Central memory CD8-positive, alpha-beta T cell (primary cell): ENCODE measurements at regions not wholly inside any gene's neighbourhood (a gene's known extent, or its start where the extent isn't known, plus 50 kb on each side); places are given as distances from the start of the nearest gene placed in this dataset.
"Not testable (repeated sequence)": the region's sequence is repeated elsewhere in the genome, so short reads cannot be mapped to it uniquely, and the experiment has no call there.

Source experiments
- ATAC-seq: fragments of 150-1000 bp; cut with Tn5 transposase; replicated peaks from 2 replicates; pipeline ENCODE4 v1.10.0; 2022; ENCODE audit warnings: mild to moderate bottlenecking, moderate FRiP score, moderate number of reproducible peaks; ENCODE audit not compliant: poor library complexity, severe bottlenecking; ENCODE audit errors: extremely low read depth
- DNase-seq, 2 donors: peaks; one replicate each; pipeline ENCODE4 v3.0.0; 2021; ENCODE audit warnings: low spot score in 2 of 2
- H3K27ac Mint-ChIP-seq: one replicate; pipeline ENCODE4 v1.8.0; 2022; ENCODE audit warnings: low read depth, mild to moderate bottlenecking, moderate library complexity, mixed read lengths
- H3K27me3 Mint-ChIP-seq: one replicate; pipeline ENCODE4 v1.8.0; 2022; ENCODE audit warnings: mixed read lengths
- H3K36me3 Mint-ChIP-seq: one replicate; pipeline ENCODE4 v1.8.0; 2022; ENCODE audit warnings: mild to moderate bottlenecking, moderate library complexity, mixed read lengths; ENCODE audit not compliant: insufficient read depth
- H3K4me1 Mint-ChIP-seq: one replicate; pipeline ENCODE4 v1.8.0; 2022; ENCODE audit warnings: mixed read lengths
- H3K4me3 Mint-ChIP-seq: one replicate; pipeline ENCODE4 v1.8.0; 2022; ENCODE audit warnings: mild to moderate bottlenecking, moderate library complexity, mixed read lengths
- H3K9me3 Mint-ChIP-seq: one replicate; pipeline ENCODE4 v1.8.0; 2022; ENCODE audit warnings: mixed read lengths

DNA sequence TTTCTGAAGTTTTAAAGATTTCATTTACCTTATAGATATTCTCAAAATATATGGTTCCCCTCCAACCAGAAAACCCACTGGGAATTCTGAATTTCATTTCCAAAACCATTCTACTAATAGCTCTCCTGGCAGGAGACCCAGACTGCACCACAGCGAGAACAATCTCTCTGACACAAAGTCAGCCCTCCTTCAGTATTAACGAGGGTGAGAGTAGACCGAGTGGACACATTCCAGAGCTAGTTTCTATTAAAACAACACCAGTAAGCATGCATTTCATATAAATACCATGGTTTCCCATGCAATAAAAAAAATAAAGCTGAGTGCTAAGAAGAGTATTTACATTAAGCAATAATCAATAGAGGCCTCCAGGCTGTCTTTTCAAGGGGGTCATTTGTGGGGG, 899.6 kb upstream of the SLC35B3 start:
- no peaks in the 10 kb centered on the region for H3K27me3 Mint-ChIP-seq
- H3K9me3 Mint-ChIP-seq: peaks cover 11% of the 10 kb centered on the region
- ATAC-seq (no peak), DNase-seq (no peak)
- H3K4me1 Mint-ChIP-seq: no peaks in the 10 kb centered on the region
- peaks cover 2% of the 10 kb centered on the region for H3K36me3 Mint-ChIP-seq
- H3K4me3 Mint-ChIP-seq: no peak overlapping the region
- H3K27ac Mint-ChIP-seq: no peak overlapping the region

GRCh38 chr6:9332241-9332780, 897.0 kb upstream of the SLC35B3 start:
- Mint-ChIP-seq H3K4me3 (no peak overlapping the region), H3K27me3 (no peaks in the 10 kb centered on the region), H3K9me3 (peaks cover 18% of the 10 kb centered on the region), H3K4me1 (no peaks in the 10 kb centered on the region), H3K27ac (no peak overlapping the region), H3K36me3 (no peaks in the 10 kb centered on the region)
- no peak for ATAC-seq
- DNase-seq: no peak

GRCh38 chr6:9316831-9317230, 881.5 kb upstream of the SLC35B3 start:
- Mint-ChIP-seq H3K27me3 (no peaks in the 10 kb centered on the region), H3K4me3 (no peak overlapping the region), H3K36me3 (no peaks in the 10 kb centered on the region), H3K4me1 (no peaks in the 10 kb centered on the region), H3K27ac (no peak overlapping the region), H3K9me3 (peaks cover 16% of the 10 kb centered on the region)
- ATAC-seq (no peak), DNase-seq (no peak)

DNA sequence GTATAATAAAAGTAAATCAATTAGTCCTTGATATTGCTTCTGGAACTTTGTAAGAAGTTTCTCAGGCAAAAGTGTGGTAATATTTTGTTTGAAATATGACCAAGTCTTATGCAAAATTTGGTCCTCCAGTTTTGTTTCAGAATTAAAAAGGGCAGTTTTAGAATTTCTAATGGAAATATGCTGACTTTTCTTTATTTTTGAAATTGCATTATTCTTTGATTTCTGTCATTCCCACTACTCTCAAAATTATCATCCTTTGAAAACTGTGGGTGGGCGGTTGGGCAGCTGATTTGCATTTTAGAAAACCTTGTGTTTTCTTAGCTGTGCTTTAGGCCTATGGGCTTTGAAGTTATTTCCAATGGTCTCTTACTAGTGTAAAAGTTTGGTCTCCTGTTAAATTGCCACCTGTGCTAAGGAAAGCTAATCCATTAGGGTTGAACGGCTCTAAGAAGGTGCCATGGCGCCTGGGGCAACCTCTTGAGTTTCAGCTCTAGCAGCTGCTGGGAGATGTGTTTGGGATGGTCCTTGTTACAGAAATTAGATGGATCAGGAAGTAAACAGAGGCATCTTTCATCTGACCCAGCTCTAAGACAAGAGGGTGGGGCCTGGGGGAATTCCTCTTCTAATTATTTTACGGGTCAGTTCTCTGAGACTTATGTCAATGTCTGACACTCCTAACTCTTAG, 880.8 kb upstream of the SLC35B3 start:
- Mint-ChIP-seq H3K4me3 (no peak overlapping the region), H3K36me3 (no peaks in the 10 kb centered on the region), H3K9me3 (peaks cover 16% of the 10 kb centered on the region), H3K27me3 (no peaks in the 10 kb centered on the region), H3K27ac (no peak overlapping the region), H3K4me1 (no peaks in the 10 kb centered on the region)
- ATAC-seq (no peak), DNase-seq (no peak)

DNA sequence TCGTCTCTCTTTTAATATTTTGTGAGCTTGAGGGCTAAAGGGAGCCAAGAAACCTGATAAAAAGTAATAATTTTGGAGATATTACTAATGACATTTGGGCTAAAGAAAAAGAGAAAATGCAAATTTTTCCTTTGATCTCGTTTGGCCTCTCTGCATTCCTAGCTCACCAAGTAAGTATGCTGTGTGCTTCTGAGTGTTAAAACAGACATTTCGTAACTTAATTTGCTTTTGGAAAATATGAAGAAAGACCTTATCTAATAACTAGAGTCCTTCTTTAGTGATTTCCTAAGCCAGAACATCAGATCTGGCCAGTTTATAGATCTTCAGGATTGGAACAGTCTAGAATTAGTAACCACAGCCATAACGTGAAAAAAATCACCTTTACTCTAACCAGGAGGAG, 872.9 kb upstream of the SLC35B3 start:
- Mint-ChIP-seq H3K27me3 (no peaks in the 10 kb centered on the region), H3K27ac (no peak overlapping the region), H3K9me3 (peaks cover 12% of the 10 kb centered on the region), H3K4me1 (no peaks in the 10 kb centered on the region), H3K36me3 (no peaks in the 10 kb centered on the region), H3K4me3 (no peak overlapping the region)
- DNase-seq: no peak
- ATAC-seq: no peak

DNA sequence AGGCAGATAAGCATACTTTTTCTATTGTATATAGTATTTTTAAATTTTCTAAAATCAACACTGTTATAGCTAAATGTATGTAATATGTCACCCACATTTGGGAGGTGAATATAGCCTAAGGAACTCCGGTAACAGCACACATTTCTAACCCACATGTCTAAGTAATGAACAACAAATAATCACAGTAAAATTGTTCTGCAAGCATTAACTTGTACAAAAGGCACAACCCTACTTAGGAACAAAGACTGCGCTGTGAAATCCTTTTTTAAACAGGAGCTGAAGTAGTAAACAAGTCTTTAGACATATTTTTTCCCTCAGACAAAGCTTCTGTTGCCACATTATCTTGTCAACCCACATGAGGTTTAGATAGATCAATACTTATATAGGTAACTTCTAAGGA, 872.4 kb upstream of the SLC35B3 start:
- Mint-ChIP-seq H3K9me3 (peaks cover 10% of the 10 kb centered on the region), H3K27ac (no peak overlapping the region), H3K4me3 (no peak overlapping the region), H3K36me3 (no peaks in the 10 kb centered on the region), H3K4me1 (no peaks in the 10 kb centered on the region), H3K27me3 (no peaks in the 10 kb centered on the region)
- ATAC-seq: no peak
- no peak for DNase-seq

GRCh38 chr6:9307187-9307586, 871.8 kb upstream of the SLC35B3 start:
- Mint-ChIP-seq H3K4me3 (no peak overlapping the region), H3K36me3 (no peaks in the 10 kb centered on the region), H3K27ac (no peak overlapping the region), H3K27me3 (no peaks in the 10 kb centered on the region), H3K9me3 (peaks cover 10% of the 10 kb centered on the region), H3K4me1 (no peaks in the 10 kb centered on the region)
- ATAC-seq (no peak), DNase-seq (no peak)

DNA sequence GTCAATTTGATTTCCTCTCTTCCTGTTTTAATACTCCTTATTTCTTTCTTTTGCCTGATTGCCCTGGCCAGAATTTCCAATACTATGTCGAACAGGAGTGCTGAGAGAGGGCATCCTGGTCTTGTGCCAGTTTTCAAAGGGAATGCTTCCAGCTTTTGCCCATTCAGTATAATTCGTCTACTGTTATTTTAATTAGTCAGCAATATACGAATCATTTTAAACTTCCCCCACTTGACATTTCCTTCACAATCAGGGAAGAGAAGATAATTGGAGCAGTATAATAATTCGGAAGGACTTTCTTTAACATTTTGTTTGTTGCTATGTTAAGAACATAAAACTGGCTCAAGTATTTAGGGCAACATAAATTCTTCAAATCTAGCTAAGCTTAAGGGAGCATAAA, 860.3 kb upstream of the SLC35B3 start:
- H3K4me3 Mint-ChIP-seq: no peak overlapping the region
- no peaks in the 10 kb centered on the region for H3K27me3 Mint-ChIP-seq
- H3K9me3 Mint-ChIP-seq: peaks cover 23% of the 10 kb centered on the region

GRCh38 chr6:9292975-9293374, 857.6 kb upstream of the SLC35B3 start:
- no peak for DNase-seq
- peaks cover 15% of the 10 kb centered on the region for H3K9me3 Mint-ChIP-seq
- no peak overlapping the region for H3K27ac Mint-ChIP-seq
- H3K4me1 Mint-ChIP-seq: no peaks in the 10 kb centered on the region
- H3K27me3 Mint-ChIP-seq: no peaks in the 10 kb centered on the region
- no peak for ATAC-seq
- H3K36me3 Mint-ChIP-seq: no peaks in the 10 kb centered on the region
- no peak overlapping the region for H3K4me3 Mint-ChIP-seq

More for the DNA sequence above, 860.3 kb upstream of the SLC35B3 start:
- ATAC-seq (no peak), DNase-seq (no peak)
- Mint-ChIP-seq H3K27ac (no peak overlapping the region), H3K4me1 (no peaks in the 10 kb centered on the region), H3K36me3 (no peaks in the 10 kb centered on the region)

DNA sequence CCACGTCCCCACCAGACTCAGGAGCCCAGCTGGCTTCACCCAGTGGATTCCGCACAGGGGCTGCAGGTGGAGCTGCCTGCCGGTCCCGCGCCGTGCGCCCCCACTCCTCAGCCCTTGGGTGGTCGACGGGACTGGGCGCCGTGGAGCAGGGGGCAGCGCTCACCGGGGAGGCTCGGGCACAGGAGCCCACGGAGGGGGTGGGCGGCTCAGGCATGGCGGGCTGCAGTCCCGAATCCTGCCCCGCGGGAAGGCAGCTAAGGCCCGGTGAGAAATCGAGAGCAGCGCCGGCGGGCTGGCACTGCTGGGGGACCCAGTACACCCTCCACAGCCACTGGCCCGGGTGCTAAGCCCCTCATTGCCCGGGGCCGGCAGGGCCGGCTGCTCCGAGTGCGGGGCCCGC, 855.0 kb upstream of the SLC35B3 start:
- H3K27ac Mint-ChIP-seq, DNase-seq, H3K4me3 Mint-ChIP-seq, H3K36me3 Mint-ChIP-seq, H3K27me3 Mint-ChIP-seq, H3K4me1 Mint-ChIP-seq, ATAC-seq: not testable (repeated sequence)
- peaks cover 10% of the 10 kb centered on the region for H3K9me3 Mint-ChIP-seq

- no peaks in the 10 kb centered on the region for H3K36me3 Mint-ChIP-seq
- DNase-seq (no peak), ATAC-seq (no peak)
- H3K27me3 Mint-ChIP-seq: no peaks in the 10 kb centered on the region
- H3K27ac Mint-ChIP-seq: no peak overlapping the region
- peaks cover 22% of the 10 kb centered on the region for H3K9me3 Mint-ChIP-seq
- no peaks in the 10 kb centered on the region for H3K4me1 Mint-ChIP-seq
- no peak overlapping the region for H3K4me3 Mint-ChIP-seq
Measured at GRCh38 chr6:9272671-9273070, 837.3 kb upstream of the SLC35B3 start.

- H3K27me3 Mint-ChIP-seq: no peaks in the 10 kb centered on the region
- peaks cover 11% of the 10 kb centered on the region for H3K9me3 Mint-ChIP-seq
- no peak overlapping the region for H3K4me3 Mint-ChIP-seq
- no peak overlapping the region for H3K27ac Mint-ChIP-seq
- H3K36me3 Mint-ChIP-seq: no peaks in the 10 kb centered on the region
- DNase-seq: no peak
- no peaks in the 10 kb centered on the region for H3K4me1 Mint-ChIP-seq
- no peak for ATAC-seq
Measured at GRCh38 chr6:9266741-9267140, 831.4 kb upstream of the SLC35B3 start.

- peaks cover 2% of the 10 kb centered on the region for H3K36me3 Mint-ChIP-seq
- H3K9me3 Mint-ChIP-seq: peaks cover 12% of the 10 kb centered on the region
- no peaks in the 10 kb centered on the region for H3K4me1 Mint-ChIP-seq
- ATAC-seq: no peak
- no peak for DNase-seq
- H3K27ac Mint-ChIP-seq: no peak overlapping the region
- no peak overlapping the region for H3K4me3 Mint-ChIP-seq
- H3K27me3 Mint-ChIP-seq: no peaks in the 10 kb centered on the region
Measured at GRCh38 chr6:9257215-9257614, 821.9 kb upstream of the SLC35B3 start.
